ENCODE measurements at regions not wholly inside any gene's neighbourhood (a gene's known extent, or its start where the extent isn't known, plus 50 kb on each side); places are given as distances from the start of the nearest gene placed in this dataset.

- no peak for DNase-seq
Observed at GRCh38 chr3:105923140-105923539, 54.3 kb upstream of the CBLB start.

- no peak for DNase-seq
Observed at GRCh38 chr3:105927741-105928140, 58.9 kb upstream of the CBLB start.

- no peak for DNase-seq
Observed at GRCh38 chr3:105930733-105931132, 61.9 kb upstream of the CBLB start.

GRCh38 chr3:105931500-105931899 lies 62.7 kb upstream of the CBLB start:
- no peak for DNase-seq

GRCh38 chr3:105933871-105934270 lies 65.1 kb upstream of the CBLB start:
- no peak for DNase-seq

- no peak for DNase-seq
Observed at GRCh38 chr3:105938101-105938500, 69.3 kb upstream of the CBLB start.

GRCh38 chr3:105938806-105939205 lies 70.0 kb upstream of the CBLB start:
- no peak for DNase-seq

- no peak for DNase-seq
Observed at GRCh38 chr3:105944276-105944675, 75.5 kb upstream of the CBLB start.

GRCh38 chr3:105944721-105945120 lies 75.9 kb upstream of the CBLB start:
- DNase-seq: peak in 1 of 2 donors; percentile 21

- no peak for DNase-seq
Observed at GRCh38 chr3:105948101-105948500, 79.3 kb upstream of the CBLB start.

- no peak for DNase-seq
Observed at GRCh38 chr3:105950881-105951600, 82.2 kb upstream of the CBLB start.

- DNase-seq: no peak
Observed at GRCh38 chr3:105953831-105954230, 85.0 kb upstream of the CBLB start.

GRCh38 chr3:105956306-105956705 lies 87.5 kb upstream of the CBLB start:
- no peak for DNase-seq

- peak in 1 of 2 donors; percentile 46 for DNase-seq
Observed at GRCh38 chr3:105957722-105958121, 88.9 kb upstream of the CBLB start.

GRCh38 chr3:105958237-105959000 lies 89.6 kb upstream of the CBLB start:
- no peak for DNase-seq

GRCh38 chr3:105959851-105960250 lies 91.0 kb upstream of the CBLB start:
- peak; percentile 11 to 59 for DNase-seq

- no peak for DNase-seq
Observed at GRCh38 chr3:105960381-105960780, 91.6 kb upstream of the CBLB start.

GRCh38 chr3:105963161-105963560 lies 94.3 kb upstream of the CBLB start:
- no peak for DNase-seq

- no peak for DNase-seq
Observed at GRCh38 chr3:105965384-105965783, 96.6 kb upstream of the CBLB start.

GRCh38 chr3:105967117-105967516 lies 98.3 kb upstream of the CBLB start:
- no peak for DNase-seq

- peak in 1 of 2 donors; percentile 54 for DNase-seq
Observed at GRCh38 chr3:105970283-105970682, 101.5 kb upstream of the CBLB start.

GRCh38 chr3:105972069-105972468 lies 103.3 kb upstream of the CBLB start:
- no peak for DNase-seq

- DNase-seq: no peak
Observed at GRCh38 chr3:105974381-105974780, 105.6 kb upstream of the CBLB start.

- DNase-seq: no peak
Observed at GRCh38 chr3:105976196-105976595, 107.4 kb upstream of the CBLB start.
